Spinal cord (tissue), 9 donors: ENCODE measurements at regions not wholly inside any gene's neighbourhood (a gene's known extent, or its start where the extent isn't known, plus 50 kb on each side); places are given as distances from the start of the nearest gene placed in this dataset.

Experiments used
- DNase-seq, 6 donors: peaks; one replicate each; pipeline versions ENCODE4 v3.0.0 to v3.0.0-alpha.2; 2013 to 2015; ENCODE audit warnings: low spot score in 6 of 6, low read depth in 4 of 6
- H3K27ac ChIP-seq: one replicate; pipeline ENCODE4 v1.5.1; 2013; ENCODE audit warnings: low read depth, low read length, control low read depth
- H3K27me3 ChIP-seq: one replicate; pipeline ENCODE4 v1.6.1; 2013; ENCODE audit warnings: low read length; ENCODE audit not compliant: control insufficient read depth, insufficient read depth
- H3K36me3 ChIP-seq: one replicate; pipeline ENCODE4 v1.6.1; 2013; ENCODE audit warnings: low read length; ENCODE audit not compliant: control insufficient read depth, insufficient read depth
- H3K4me1 ChIP-seq: one replicate; pipeline ENCODE4 v1.6.1; 2013; ENCODE audit warnings: low read length; ENCODE audit not compliant: control insufficient read depth, insufficient read depth
- H3K4me3 ChIP-seq: one replicate; pipeline ENCODE4 v1.5.1; 2013; ENCODE audit warnings: low read depth, low read length, control low read depth
- H3K9me3 ChIP-seq: one replicate; pipeline ENCODE4 v1.6.1; 2013; ENCODE audit warnings: low read length; ENCODE audit not compliant: control insufficient read depth, insufficient read depth
- WGBS: methylation state at CpG from one replicate; pipeline ENCODE4 v1.1.5; 2013; ENCODE audit warnings: missing lambda C conversion rate; ENCODE audit not compliant: insufficient coverage; 5-methylcytosine and 5-hydroxymethylcytosine counted together
- donor health status: healthy.

DNA sequence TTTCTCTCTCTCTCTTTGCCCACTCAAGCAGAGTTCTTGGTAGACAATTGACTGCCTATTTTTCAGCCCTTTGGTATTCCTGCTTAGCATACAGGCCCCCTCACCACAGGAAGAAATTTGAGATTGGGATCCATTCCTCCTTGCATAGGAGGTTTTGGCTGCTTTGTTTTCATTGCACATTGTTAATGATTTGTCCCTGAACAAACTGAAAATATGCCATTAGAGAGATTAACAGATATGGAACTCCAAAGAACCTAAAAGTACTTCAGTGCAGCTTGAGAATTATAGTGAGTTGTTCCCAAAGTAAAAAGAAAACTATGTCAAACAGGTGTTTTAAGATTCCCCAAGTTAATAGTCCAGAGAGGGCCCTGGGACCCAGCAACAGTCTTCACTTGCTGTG is 200.0 kb downstream of the TTLL7 start:
- H3K27ac ChIP-seq: no peak overlapping the region
- H3K36me3 ChIP-seq: no peaks in the 10 kb centered on the region
- no peak for DNase-seq
- H3K9me3 ChIP-seq: no peaks in the 10 kb centered on the region
- H3K4me3 ChIP-seq: no peak overlapping the region
- H3K4me1 ChIP-seq: no peaks in the 10 kb centered on the region
- no peaks in the 10 kb centered on the region for H3K27me3 ChIP-seq

DNA sequence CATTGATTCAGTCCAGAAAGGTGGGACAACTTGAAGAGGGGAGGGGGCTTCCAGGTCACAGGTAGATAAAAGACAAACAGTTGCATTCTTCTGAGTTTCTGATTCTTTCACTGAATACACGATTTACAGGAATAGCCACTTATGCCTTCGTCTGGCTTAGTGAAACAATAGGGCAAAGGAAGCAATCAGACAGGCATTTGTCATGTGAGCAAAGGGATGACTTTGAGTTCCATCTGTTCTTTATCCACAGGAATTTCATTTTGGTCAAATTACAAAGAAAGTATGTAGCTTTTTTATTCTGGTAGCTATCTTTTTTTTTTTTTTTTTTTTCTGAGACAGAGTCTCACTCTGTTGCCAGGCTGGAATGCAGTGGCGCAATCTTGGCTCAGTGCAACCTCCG is 202.5 kb downstream of the TTLL7 start:
- no peaks in the 10 kb centered on the region for H3K27me3 ChIP-seq
- H3K27ac ChIP-seq: no peak overlapping the region
- H3K4me1 ChIP-seq: no peaks in the 10 kb centered on the region
- no peaks in the 10 kb centered on the region for H3K9me3 ChIP-seq
- DNase-seq: no peak
- H3K4me3 ChIP-seq: no peak overlapping the region
- no peaks in the 10 kb centered on the region for H3K36me3 ChIP-seq
- 100% methylated on average over 2 of the region's 4 CpGs for WGBS

DNA sequence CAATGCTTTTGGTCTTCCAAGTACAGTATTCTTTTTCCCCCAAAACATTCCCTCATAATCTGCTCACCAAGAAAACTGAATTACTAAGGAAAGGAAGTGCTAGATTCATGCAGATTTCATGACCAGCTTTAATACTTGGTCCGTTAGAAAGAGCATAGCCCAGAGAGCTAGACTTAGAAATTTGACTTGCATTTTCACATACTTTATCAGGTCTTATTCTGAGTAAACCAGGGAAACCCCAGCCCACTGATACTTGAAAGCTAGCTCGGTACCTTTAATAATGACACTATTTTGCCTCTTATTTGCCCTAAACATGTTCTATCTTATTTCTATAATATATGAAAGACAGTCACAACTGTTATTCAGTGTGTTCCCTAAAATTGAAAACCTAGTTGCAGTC is 204.5 kb downstream of the TTLL7 start:
- no peak for DNase-seq
- no peaks in the 10 kb centered on the region for H3K4me1 ChIP-seq
- no peaks in the 10 kb centered on the region for H3K9me3 ChIP-seq
- no peaks in the 10 kb centered on the region for H3K27me3 ChIP-seq
- no peaks in the 10 kb centered on the region for H3K36me3 ChIP-seq
- H3K4me3 ChIP-seq: no peak overlapping the region
- 100% methylated on average over 1 of the region's 2 CpGs for WGBS
- no peak overlapping the region for H3K27ac ChIP-seq

DNA sequence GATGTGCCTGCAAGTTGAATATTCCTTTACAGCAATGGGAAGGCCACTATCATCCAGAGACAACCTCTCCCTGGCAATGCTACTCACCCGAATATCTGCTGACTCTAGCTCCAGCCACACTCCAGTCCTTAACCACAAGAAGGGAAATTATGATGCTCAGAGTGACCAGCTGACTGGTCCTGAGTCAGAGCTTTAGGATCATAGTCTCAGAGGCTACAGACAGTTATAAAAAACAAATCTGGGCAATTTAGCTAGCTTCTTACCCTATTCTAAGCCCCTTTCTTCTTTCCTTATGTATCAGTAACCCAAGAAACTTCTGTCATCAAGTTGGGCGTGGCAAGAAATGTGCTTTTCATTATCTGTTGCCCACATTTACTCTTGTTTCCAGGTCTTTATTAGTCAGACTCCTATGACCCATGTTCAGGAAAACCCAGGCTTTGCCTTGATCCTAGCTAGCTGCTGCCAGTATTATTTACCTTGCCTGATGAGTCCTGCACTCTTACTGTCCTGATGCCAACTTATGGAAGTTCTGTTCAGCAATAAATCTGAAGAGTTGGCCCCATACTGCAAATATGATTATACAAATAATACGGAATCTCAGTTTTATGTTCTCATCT is 207.0 kb downstream of the TTLL7 start:
- DNase-seq: no peak
- no peaks in the 10 kb centered on the region for H3K36me3 ChIP-seq
- no peak overlapping the region for H3K27ac ChIP-seq
- WGBS: 90% methylated on average over 2 of the region's 3 CpGs
- no peak overlapping the region for H3K4me3 ChIP-seq
- H3K9me3 ChIP-seq: no peaks in the 10 kb centered on the region
- H3K27me3 ChIP-seq: no peaks in the 10 kb centered on the region
- no peaks in the 10 kb centered on the region for H3K4me1 ChIP-seq

DNA sequence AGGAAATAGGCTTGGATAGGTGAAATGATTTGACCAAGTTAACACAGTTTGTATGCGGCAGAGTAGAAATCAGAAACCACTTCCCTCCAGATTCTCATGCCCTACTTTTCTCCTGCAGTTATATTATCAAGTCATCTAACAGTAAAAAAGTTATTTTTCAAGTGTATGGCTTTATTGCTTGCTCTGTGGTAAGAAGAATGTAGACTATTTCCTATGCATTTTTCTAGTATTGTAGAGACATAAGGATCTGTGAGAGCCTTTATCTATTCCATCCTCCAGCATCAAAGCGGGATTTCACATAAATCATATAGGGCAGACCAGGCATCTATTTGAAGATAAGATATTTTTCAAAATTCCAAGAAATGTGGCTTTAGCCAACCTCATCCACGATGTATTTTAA is 208.5 kb downstream of the TTLL7 start:
- no peak overlapping the region for H3K4me3 ChIP-seq
- H3K9me3 ChIP-seq: no peaks in the 10 kb centered on the region
- no CpG with 5 or more reads among the region's 3 CpGs for WGBS
- DNase-seq: no peak
- H3K36me3 ChIP-seq: no peaks in the 10 kb centered on the region
- no peaks in the 10 kb centered on the region for H3K27me3 ChIP-seq
- H3K4me1 ChIP-seq: no peaks in the 10 kb centered on the region
- H3K27ac ChIP-seq: no peak overlapping the region

DNA sequence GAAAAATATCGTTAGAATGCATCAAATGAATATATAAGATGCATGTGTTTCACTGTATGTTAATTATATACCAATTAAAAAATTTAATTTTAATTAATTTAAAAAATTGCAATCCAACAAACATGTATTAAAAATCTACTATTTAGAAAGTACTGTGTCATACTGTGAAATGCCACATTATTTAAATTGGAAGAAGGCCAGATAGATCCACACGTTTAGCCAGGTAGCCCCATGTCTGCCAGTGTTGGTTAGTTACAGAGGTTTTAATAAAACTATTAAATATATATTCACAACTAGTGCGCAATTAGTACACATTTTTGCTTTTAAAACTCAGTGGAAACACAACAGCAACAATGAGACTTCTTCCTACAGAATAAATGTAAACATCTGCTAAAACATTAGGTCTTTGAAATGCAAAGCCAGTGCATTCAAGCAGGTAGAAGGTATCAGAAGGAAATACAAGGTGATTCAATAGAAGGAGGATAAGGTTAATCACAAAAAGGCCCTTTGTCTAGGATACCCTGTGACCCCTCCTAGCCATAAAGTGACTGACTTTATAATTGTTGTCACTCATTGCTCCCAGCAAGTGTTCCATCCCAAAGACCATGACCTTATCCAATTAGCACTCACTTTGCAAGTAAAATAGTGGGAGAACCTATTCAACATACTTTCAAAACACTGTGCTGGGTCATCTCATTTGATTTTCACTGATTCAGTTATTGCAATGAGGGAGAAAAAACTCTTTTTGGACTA is 211.5 kb downstream of the TTLL7 start:
- H3K27ac ChIP-seq: no peak overlapping the region
- no peak for DNase-seq
- H3K27me3 ChIP-seq: no peaks in the 10 kb centered on the region
- no peak overlapping the region for H3K4me3 ChIP-seq
- no peaks in the 10 kb centered on the region for H3K4me1 ChIP-seq
- WGBS: no CpG with 5 or more reads among the region's 3 CpGs
- no peaks in the 10 kb centered on the region for H3K36me3 ChIP-seq
- H3K9me3 ChIP-seq: peaks cover 2% of the 10 kb centered on the region

DNA sequence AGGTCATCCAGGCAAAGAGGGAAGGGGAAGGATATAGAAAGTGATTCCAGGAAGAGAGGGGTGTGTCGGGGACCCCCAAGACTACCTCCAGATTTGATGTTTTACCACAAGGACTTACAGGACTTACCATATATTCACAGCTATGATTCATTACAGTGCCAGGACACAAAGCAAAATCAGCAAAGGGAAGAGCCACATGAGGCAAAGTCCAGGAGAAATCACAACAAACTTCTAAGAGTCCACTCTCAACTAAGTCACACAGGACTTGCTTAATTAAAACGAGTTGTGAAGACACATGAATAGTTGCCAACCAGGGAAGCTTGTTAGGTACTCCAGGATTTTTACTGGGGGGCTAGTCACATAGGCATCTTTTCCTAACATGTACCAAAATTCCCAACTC is 217.3 kb downstream of the TTLL7 start:
- peaks cover 2% of the 10 kb centered on the region for H3K9me3 ChIP-seq
- no peaks in the 10 kb centered on the region for H3K4me1 ChIP-seq
- WGBS: no CpG with 5 or more reads among the region's 2 CpGs

DNA sequence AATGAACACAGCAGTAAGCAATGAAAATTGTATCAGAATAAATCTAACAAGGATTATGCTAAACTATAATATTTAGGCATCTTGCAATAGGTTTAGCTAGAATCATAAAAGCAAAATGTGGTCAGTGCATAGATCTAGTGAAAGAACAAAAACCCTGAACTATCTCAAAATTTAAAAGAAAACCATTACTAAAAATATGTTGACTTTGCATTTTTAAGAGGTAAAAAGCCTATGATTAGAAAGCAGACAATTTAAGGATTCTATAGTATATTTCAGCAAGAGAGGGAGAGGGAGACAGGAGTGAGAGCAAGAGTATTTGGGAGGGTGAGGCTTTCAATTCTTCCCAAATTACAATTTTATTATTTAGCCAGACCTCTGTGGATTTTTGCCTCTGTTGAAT is 219.4 kb downstream of the TTLL7 start:
- H3K27ac ChIP-seq: no peak overlapping the region
- peak in 1 of 6 donors; percentile 17 for DNase-seq
- H3K4me3 ChIP-seq: no peak overlapping the region

More for the DNA sequence above, 217.3 kb downstream of the TTLL7 start:
- H3K27ac ChIP-seq: no peak overlapping the region
- H3K36me3 ChIP-seq: no peaks in the 10 kb centered on the region
- no peak for DNase-seq
- no peak overlapping the region for H3K4me3 ChIP-seq
- no peaks in the 10 kb centered on the region for H3K27me3 ChIP-seq

DNA sequence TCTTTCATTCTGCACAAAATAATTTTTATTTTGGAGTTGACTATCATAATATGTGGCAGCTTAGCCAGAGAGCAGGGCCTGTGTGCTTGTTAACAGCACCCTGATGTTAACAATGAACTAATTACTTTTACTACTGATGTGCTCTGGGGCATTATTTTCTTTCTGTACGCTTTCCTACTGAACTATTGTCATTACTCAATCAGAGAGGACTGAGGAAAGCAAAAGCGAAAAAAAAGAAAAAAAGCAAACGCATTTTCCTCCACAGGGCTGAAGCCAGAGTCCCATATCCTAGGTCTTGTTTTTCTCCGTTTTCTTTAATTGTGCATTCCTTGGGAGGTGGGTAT is 221.2 kb downstream of the TTLL7 start:
- DNase-seq: peak in 2 of 6 donors; percentile 35 to 88
- Histone ChIP-seq H3K27me3 (no peaks in the 10 kb centered on the region), H3K4me3 (no peak overlapping the region), H3K36me3 (no peaks in the 10 kb centered on the region), H3K27ac (no peak overlapping the region), H3K9me3 (no peaks in the 10 kb centered on the region), H3K4me1 (no peaks in the 10 kb centered on the region)
- no CpG with 5 or more reads among the region's 4 CpGs for WGBS

More for the DNA sequence above, 219.4 kb downstream of the TTLL7 start:
- Histone ChIP-seq H3K27me3 (no peaks in the 10 kb centered on the region), H3K9me3 (no peaks in the 10 kb centered on the region), H3K4me1 (no peaks in the 10 kb centered on the region), H3K36me3 (no peaks in the 10 kb centered on the region)
